GM12801 (cell line): ENCODE measurements at regions not wholly inside any gene's neighbourhood (a gene's known extent, or its start where the extent isn't known, plus 50 kb on each side); places are given as distances from the start of the nearest gene placed in this dataset.

Source experiments
- CTCF ChIP-seq: IDR thresholded peaks from one replicate; pipeline ENCODE4 v1.5.1; 2011; ENCODE audit warnings: control low read depth; ENCODE audit not compliant: insufficient read length; ENCODE audit errors: extremely low read depth

- TF ChIP-seq CTCF = no peak
Measured at GRCh38 chr5:168147106-168147505, 144.3 kb upstream of the WWC1 start.

GRCh38 chr5:168147568-168148360 is 143.7 kb upstream of the WWC1 start:
- no peak for TF ChIP-seq CTCF

- no peak for TF ChIP-seq CTCF
Measured at GRCh38 chr5:168151041-168151440, 140.4 kb upstream of the WWC1 start.

- no peak for TF ChIP-seq CTCF
Measured at GRCh38 chr5:168152660-168153059, 138.8 kb upstream of the WWC1 start.

GRCh38 chr5:168153263-168153875 is 138.1 kb upstream of the WWC1 start:
- TF ChIP-seq CTCF = no peak

- TF ChIP-seq CTCF = no peak
Measured at GRCh38 chr5:168153876-168154270, 137.6 kb upstream of the WWC1 start.

- no peak for TF ChIP-seq CTCF
Measured at GRCh38 chr5:168155585-168155984, 135.9 kb upstream of the WWC1 start.
